ENCODE measurements at regions not wholly inside any gene's neighbourhood (a gene's known extent, or its start where the extent isn't known, plus 50 kb on each side); places are given as distances from the start of the nearest gene placed in this dataset.

DNA sequence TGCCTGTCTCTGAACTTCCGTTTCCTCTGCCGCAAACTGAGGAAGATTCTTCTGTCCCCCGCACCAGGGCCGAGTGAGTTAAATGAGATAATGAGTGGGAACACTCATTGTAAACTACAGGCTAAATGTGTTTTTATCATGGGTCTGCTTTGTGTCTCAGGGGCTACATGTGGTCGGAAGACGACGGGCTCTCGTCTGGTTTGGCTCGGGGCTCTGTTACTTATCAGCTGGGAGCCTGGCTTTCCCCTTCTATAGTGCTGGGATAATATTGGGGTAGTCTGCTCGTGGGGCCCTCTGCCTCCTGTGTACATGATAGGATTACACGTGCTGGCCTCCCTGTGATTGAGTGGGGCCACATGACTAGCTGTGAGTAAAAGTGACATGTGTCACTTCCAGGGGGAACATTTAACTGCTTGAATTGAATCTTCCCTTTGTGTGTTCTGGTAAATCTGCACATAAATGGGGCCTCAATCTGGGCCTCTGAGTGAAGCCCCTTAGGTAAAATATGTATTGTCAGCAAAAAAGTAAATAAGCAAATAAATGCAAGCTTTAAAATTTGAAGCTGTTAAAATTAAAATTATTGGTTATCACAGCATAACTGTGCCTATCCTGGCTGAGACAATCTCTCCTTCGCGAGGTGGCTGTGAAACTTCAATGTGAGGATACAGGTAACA lies 86.9 kb upstream of the SH3PXD2B start (continued):
- TF ChIP-seq, protein P1, sequence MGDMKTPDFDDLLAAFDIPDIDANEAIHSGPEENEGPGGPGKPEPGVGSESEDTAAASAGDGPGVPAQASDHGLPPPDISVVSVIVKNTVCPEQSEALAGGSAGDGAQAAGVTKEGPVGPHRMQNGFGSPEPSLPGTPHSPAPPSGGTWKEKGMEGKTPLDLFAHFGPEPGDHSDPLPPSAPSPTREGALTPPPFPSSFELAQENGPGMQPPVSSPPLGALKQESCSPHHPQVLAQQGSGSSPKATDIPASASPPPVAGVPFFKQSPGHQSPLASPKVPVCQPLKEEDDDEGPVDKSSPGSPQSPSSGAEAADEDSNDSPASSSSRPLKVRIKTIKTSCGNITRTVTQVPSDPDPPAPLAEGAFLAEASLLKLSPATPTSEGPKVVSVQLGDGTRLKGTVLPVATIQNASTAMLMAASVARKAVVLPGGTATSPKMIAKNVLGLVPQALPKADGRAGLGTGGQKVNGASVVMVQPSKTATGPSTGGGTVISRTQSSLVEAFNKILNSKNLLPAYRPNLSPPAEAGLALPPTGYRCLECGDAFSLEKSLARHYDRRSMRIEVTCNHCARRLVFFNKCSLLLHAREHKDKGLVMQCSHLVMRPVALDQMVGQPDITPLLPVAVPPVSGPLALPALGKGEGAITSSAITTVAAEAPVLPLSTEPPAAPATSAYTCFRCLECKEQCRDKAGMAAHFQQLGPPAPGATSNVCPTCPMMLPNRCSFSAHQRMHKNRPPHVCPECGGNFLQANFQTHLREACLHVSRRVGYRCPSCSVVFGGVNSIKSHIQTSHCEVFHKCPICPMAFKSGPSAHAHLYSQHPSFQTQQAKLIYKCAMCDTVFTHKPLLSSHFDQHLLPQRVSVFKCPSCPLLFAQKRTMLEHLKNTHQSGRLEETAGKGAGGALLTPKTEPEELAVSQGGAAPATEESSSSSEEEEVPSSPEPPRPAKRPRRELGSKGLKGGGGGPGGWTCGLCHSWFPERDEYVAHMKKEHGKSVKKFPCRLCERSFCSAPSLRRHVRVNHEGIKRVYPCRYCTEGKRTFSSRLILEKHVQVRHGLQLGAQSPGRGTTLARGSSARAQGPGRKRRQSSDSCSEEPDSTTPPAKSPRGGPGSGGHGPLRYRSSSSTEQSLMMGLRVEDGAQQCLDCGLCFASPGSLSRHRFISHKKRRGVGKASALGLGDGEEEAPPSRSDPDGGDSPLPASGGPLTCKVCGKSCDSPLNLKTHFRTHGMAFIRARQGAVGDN (IDR thresholded peaks at IDR 0.05), result no peak
- TF ChIP-seq STAT1 (conservative IDR thresholded peaks at IDR 0.05) (no peak), REST (IDR thresholded peaks at IDR 0.05; ENCODE audit: low read depth, low read length) (no peak), NR2F1 (conservative IDR thresholded peaks at IDR 0.05) (no peak)
- TF ChIP-seq, protein P2, sequence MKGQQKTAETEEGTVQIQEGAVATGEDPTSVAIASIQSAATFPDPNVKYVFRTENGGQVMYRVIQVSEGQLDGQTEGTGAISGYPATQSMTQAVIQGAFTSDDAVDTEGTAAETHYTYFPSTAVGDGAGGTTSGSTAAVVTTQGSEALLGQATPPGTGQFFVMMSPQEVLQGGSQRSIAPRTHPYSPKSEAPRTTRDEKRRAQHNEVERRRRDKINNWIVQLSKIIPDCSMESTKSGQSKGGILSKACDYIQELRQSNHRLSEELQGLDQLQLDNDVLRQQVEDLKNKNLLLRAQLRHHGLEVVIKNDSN (IDR thresholded peaks at IDR 0.05; ENCODE audit: borderline replicate concordance, extremely low read length, insufficient read depth, low read depth, low read length), result no peak
- TF ChIP-seq, protein P3, sequence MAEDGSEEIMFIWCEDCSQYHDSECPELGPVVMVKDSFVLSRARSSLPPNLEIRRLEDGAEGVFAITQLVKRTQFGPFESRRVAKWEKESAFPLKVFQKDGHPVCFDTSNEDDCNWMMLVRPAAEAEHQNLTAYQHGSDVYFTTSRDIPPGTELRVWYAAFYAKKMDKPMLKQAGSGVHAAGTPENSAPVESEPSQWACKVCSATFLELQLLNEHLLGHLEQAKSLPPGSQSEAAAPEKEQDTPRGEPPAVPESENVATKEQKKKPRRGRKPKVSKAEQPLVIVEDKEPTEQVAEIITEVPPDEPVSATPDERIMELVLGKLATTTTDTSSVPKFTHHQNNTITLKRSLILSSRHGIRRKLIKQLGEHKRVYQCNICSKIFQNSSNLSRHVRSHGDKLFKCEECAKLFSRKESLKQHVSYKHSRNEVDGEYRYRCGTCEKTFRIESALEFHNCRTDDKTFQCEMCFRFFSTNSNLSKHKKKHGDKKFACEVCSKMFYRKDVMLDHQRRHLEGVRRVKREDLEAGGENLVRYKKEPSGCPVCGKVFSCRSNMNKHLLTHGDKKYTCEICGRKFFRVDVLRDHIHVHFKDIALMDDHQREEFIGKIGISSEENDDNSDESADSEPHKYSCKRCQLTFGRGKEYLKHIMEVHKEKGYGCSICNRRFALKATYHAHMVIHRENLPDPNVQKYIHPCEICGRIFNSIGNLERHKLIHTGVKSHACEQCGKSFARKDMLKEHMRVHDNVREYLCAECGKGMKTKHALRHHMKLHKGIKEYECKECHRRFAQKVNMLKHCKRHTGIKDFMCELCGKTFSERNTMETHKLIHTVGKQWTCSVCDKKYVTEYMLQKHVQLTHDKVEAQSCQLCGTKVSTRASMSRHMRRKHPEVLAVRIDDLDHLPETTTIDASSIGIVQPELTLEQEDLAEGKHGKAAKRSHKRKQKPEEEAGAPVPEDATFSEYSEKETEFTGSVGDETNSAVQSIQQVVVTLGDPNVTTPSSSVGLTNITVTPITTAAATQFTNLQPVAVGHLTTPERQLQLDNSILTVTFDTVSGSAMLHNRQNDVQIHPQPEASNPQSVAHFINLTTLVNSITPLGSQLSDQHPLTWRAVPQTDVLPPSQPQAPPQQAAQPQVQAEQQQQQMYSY (CRISPR knock-in tag; IDR thresholded peaks at IDR 0.05), result no peak

Data from GM12878 (cell line).